BLaER1 treated with 17β-estradiol and CSF1 and Interleukin-3, amounts not matched to agents 10 nM and 100 nM (cell line): ENCODE measurements at regions not wholly inside any gene's neighbourhood (a gene's known extent, or its start where the extent isn't known, plus 50 kb on each side); places are given as distances from the start of the nearest gene placed in this dataset.

Source experiments
- H3K27ac ChIP-seq, 11 experiments: shearing (Covaris generic); formaldehyde crosslinking; 2 replicates each; pipeline ENCODE4 v1.8.1; 2022
- H3K27me3 ChIP-seq, 11 experiments: shearing (Covaris generic); formaldehyde crosslinking; 2 replicates each; pipeline ENCODE4 v1.8.1; 2022
- H3K36me3 ChIP-seq, 11 experiments: shearing (Covaris generic); formaldehyde crosslinking; 2 replicates each; pipeline ENCODE4 v1.8.1; 2022
- H3K4me1 ChIP-seq, 10 experiments: shearing (Covaris generic); formaldehyde crosslinking; 2 replicates each; pipeline ENCODE4 v1.8.1; 2022
- H3K4me2 ChIP-seq, 11 experiments: shearing (Covaris generic); formaldehyde crosslinking; 2 replicates each; pipeline ENCODE4 v1.8.1; 2022
- H3K4me3 ChIP-seq, 10 experiments: shearing (Covaris generic); formaldehyde crosslinking; 2 replicates each; pipeline ENCODE4 v1.8.1; 2022
- H3K9ac ChIP-seq, 11 experiments: shearing (Covaris generic); formaldehyde crosslinking; 2 replicates each; pipeline ENCODE4 v1.8.1; 2022
- H3K9me3 ChIP-seq, 11 experiments: shearing (Covaris generic); formaldehyde crosslinking; replicated peaks in 1 of 11; 2 replicates each; pipeline ENCODE4 v1.8.1; 2022
- H4K20me1 ChIP-seq, 11 experiments: shearing (Covaris generic); formaldehyde crosslinking; 2 replicates each; pipeline ENCODE4 v1.8.1; 2022
- Cebpa-rat ChIP-seq, 11 experiments: shearing (Covaris generic); IDR thresholded peaks; 2 replicates each; pipeline ENCODE4 v1.8.1; 2022

DNA sequence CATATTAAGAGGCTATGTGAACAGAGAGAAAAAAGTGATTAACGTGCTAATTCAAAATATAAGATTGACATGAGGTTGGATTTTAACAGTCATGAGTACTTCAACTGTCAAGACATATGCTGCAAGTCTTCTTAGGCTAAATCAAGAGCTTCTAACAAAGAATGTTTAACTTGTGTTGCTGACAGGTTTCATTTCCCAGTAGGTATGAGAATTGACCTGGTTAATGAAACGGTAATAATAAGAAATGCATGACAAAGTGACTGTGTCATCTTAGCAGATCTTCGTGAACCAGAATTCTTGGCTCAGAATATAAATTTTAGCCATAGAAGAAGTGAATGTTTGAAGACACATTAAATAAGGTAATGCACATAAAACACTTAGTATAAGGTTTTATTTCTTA lies 132.6 kb upstream of the PTGFR start:
- no peaks in the 10 kb centered on the region for H3K9me3 ChIP-seq
- no peak overlapping the region for H3K4me2 ChIP-seq
- H3K9ac ChIP-seq, result no peak overlapping the region
- H3K36me3 ChIP-seq, result no peaks in the 10 kb centered on the region
- H3K4me1 ChIP-seq, result no peaks in the 10 kb centered on the region
- H3K4me3 ChIP-seq, result no peak overlapping the region
- no peak overlapping the region for H3K27ac ChIP-seq
- no peaks in the 10 kb centered on the region for H3K27me3 ChIP-seq
- H4K20me1 ChIP-seq, result no peaks in the 10 kb centered on the region
- TF ChIP-seq Cebpa-rat (IDR thresholded peaks at IDR 0.05), result no peak

DNA sequence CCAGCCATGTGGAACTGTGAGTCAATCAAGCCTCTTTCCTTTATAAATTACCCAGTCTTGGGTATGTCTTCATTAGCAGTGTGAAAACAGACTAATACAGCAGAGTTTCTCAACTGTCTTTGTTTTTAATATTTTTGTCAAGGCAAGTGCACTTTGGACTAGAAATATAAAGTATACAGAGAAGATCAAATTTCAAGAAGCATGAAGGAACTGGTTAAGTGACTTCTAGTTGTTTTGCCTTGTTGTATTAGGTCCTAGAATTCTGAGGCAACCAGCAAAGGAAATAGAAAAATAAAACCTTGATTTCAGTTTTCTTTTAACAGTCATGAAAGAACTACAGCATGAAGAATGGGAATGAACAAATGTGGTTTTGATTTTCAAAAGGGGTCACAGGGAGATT lies 131.1 kb upstream of the PTGFR start:
- Histone ChIP-seq H3K4me1 (no peaks in the 10 kb centered on the region), H3K9me3 (no peaks in the 10 kb centered on the region), H3K4me2 (no peak overlapping the region), H3K27me3 (no peaks in the 10 kb centered on the region), H3K36me3 (no peaks in the 10 kb centered on the region), H4K20me1 (no peaks in the 10 kb centered on the region), H3K9ac (no peak overlapping the region), H3K4me3 (no peak overlapping the region), H3K27ac (no peak overlapping the region)
- TF ChIP-seq Cebpa-rat (IDR thresholded peaks at IDR 0.05), result no peak

DNA sequence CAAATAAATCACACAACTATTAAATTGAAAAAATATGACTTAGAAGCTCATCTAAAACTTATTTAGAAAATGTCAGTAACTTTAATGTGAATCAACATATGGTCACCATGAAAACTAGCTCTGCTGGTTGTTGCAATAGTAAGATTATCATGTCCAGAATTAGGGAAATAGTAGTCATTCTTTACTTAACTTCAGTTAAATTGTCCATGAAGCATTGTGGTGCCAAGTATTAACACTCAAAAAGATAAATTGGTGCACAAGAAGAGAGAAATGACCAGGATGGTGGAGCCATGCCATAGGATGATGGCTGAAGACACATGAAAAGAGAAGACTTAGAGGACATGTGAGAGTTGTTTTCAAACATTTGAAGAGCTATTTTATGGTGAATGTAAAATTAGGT lies 130.2 kb upstream of the PTGFR start:
- TF ChIP-seq Cebpa-rat (IDR thresholded peaks at IDR 0.05), result no peak
- H3K4me2 ChIP-seq, result no peak overlapping the region
- H3K36me3 ChIP-seq, result no peaks in the 10 kb centered on the region
- H3K4me3 ChIP-seq, result no peak overlapping the region
- H3K27me3 ChIP-seq, result no peaks in the 10 kb centered on the region
- no peaks in the 10 kb centered on the region for H4K20me1 ChIP-seq
- no peak overlapping the region for H3K9ac ChIP-seq
- H3K27ac ChIP-seq, result no peak overlapping the region
- H3K4me1 ChIP-seq, result no peaks in the 10 kb centered on the region
- no peaks in the 10 kb centered on the region for H3K9me3 ChIP-seq

DNA sequence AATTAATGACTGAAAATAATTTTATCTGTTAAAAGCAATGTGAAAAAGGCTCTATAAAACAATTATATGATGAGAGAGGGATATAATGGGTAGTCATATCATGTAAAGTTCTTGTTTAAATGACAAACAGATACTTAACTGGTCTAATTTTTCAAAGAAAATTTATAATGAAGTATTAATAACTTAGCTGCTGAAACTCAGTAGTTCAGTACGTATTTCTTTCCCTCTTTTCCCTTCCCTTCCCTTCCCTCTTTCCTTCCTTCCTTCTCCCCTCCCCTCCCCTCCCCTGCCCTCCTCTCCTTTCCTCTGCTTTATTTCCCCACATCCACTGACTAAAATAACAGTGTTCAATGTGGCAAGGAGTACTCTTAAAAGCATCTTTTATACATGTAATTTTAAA lies 123.1 kb upstream of the PTGFR start:
- Histone ChIP-seq H3K27ac (no peak overlapping the region), H3K36me3 (no peaks in the 10 kb centered on the region), H3K4me1 (no peaks in the 10 kb centered on the region), H3K27me3 (no peaks in the 10 kb centered on the region), H4K20me1 (no peaks in the 10 kb centered on the region), H3K9me3 (no peaks in the 10 kb centered on the region), H3K4me2 (no peak overlapping the region), H3K4me3 (no peak overlapping the region), H3K9ac (no peak overlapping the region)
- TF ChIP-seq Cebpa-rat (IDR thresholded peaks at IDR 0.05), result no peak

DNA sequence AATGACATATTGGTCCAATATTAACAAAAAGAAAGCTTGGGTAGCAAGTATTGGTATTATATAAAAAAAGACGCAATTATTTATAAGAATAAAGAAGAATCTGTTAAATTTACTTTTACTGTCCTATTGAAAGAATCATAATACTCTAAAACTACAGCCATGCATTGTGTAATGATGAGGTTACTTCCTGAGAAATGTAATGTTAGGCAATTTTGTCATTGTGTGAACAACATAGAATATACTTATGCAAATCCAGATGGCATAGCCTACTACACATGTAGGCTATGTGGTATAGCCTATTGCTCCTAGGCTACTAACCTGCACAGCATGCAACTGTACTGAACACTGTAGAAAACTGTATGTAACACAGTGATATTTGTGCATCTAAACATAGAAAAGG lies 121.2 kb upstream of the PTGFR start:
- Histone ChIP-seq H3K9ac (no peak overlapping the region), H3K9me3 (no peaks in the 10 kb centered on the region), H3K4me3 (no peak overlapping the region), H3K27me3 (no peaks in the 10 kb centered on the region), H3K27ac (no peak overlapping the region), H4K20me1 (no peaks in the 10 kb centered on the region), H3K4me1 (no peaks in the 10 kb centered on the region), H3K4me2 (no peak overlapping the region), H3K36me3 (no peaks in the 10 kb centered on the region)
- no peak for TF ChIP-seq Cebpa-rat (IDR thresholded peaks at IDR 0.05)

DNA sequence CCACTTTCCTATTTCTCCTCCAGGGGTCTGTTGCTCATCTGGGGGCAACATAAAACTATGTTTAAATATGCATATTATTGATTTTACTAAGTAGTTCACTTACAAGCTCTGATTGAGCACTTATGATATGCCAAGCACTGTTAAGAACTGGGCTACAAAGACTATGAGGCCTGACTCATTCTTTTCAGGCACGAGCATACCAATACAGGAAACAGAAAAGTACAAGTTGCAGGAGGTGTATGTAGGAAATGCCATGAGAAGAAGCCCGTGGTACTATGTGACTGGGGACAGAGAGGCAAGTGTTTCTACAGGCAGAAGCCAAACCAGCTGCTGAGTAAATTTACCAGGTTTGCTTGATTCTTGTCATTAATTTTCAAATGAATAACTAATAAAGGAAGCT lies 120.4 kb upstream of the PTGFR start:
- no peaks in the 10 kb centered on the region for H3K4me1 ChIP-seq
- no peak overlapping the region for H3K4me2 ChIP-seq
- no peaks in the 10 kb centered on the region for H3K36me3 ChIP-seq
- no peak for TF ChIP-seq Cebpa-rat (IDR thresholded peaks at IDR 0.05)
- H3K27ac ChIP-seq, result no peak overlapping the region
- H3K4me3 ChIP-seq, result no peak overlapping the region
- H3K27me3 ChIP-seq, result no peaks in the 10 kb centered on the region
- H4K20me1 ChIP-seq, result no peaks in the 10 kb centered on the region
- no peak overlapping the region for H3K9ac ChIP-seq
- no peaks in the 10 kb centered on the region for H3K9me3 ChIP-seq

DNA sequence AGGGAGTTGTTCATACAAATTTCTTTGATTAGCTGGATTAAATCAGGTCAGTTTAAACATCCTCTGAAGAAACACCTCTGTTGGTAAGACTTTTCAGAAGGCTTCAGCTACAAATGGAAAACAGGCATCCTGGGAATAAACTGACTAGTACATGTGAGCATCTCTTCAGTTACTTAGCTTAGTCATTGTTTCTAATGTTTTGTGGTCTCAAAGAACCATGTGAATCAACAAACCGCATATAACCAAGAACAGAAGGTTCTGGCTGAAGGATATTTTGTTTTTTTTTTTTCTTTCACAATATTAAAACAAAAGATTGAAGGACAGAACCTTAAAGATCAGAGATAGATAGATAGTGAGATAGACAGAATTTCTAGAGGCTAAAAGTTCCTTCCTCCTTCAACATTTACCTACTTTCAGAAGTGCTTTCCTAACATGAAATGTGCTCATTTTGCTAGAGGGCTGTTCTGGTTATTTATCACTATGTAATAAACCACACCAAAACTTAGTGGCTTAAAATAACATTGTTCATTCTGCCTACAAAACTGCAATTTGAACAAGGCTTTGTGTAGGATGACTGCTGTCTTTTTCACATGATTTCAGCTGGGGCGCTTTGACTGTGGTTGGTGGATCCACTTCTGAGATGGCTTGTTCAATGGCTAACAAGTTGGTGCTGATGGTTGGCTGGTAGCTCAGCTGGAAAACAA lies 119.8 kb upstream of the PTGFR start:
- no peaks in the 10 kb centered on the region for H3K4me1 ChIP-seq
- no peaks in the 10 kb centered on the region for H3K9me3 ChIP-seq
- H3K27me3 ChIP-seq, result no peaks in the 10 kb centered on the region
- no peaks in the 10 kb centered on the region for H3K36me3 ChIP-seq
- H4K20me1 ChIP-seq, result no peaks in the 10 kb centered on the region
- no peak overlapping the region for H3K4me2 ChIP-seq
- no peak overlapping the region for H3K4me3 ChIP-seq
- H3K27ac ChIP-seq, result no peak overlapping the region
- H3K9ac ChIP-seq, result no peak overlapping the region
- no peak for TF ChIP-seq Cebpa-rat (IDR thresholded peaks at IDR 0.05)

DNA sequence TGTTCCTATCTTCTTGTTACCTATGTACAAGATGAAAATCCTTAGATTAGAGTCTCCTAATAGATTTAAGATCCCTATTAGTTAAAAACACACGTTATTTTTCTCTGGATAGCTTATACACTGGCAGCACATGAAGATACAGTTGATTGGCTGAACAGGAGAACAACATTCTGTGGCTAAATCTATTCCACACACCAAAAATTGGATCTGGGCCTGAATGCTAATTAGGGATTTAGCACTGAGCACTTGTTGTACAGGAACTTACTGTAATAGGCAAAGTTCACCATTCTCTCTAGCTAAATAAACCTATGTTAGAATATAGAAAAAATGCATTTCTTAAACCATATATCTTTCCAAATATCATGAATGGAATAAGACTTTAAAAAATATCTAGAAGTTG lies 117.1 kb upstream of the PTGFR start:
- no peaks in the 10 kb centered on the region for H3K27me3 ChIP-seq

DNA sequence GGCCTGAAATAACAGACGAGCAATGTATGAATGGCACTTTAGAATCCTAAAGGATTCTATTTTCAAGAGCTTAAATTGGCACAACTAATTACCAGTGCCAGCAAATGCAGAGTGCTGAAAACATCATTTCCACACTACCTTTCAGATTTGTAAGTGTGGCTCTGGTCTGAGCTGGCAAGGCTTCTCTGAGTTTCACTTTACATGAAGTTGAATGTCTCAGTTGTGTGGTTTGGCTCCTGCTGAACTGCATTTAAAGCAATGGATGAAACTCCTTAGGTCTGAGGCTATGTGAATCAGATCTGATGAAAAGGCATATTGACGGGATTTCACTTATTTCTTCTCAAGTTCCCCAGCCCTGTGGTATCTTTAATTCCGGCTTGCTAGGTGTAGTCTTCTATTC lies 114.8 kb upstream of the PTGFR start:
- no peaks in the 10 kb centered on the region for H3K27me3 ChIP-seq
- H3K4me1 ChIP-seq, result no peaks in the 10 kb centered on the region
- H3K4me3 ChIP-seq, result no peak overlapping the region
- no peaks in the 10 kb centered on the region for H4K20me1 ChIP-seq
- no peak overlapping the region for H3K27ac ChIP-seq
- no peaks in the 10 kb centered on the region for H3K9me3 ChIP-seq
- TF ChIP-seq Cebpa-rat (IDR thresholded peaks at IDR 0.05), result no peak
- no peaks in the 10 kb centered on the region for H3K36me3 ChIP-seq
- no peak overlapping the region for H3K9ac ChIP-seq
- no peak overlapping the region for H3K4me2 ChIP-seq

More for the DNA sequence above, 117.1 kb upstream of the PTGFR start:
- H3K4me1 ChIP-seq, result no peaks in the 10 kb centered on the region
- no peak overlapping the region for H3K9ac ChIP-seq
- no peak overlapping the region for H3K4me2 ChIP-seq
- H3K4me3 ChIP-seq, result no peak overlapping the region
- H3K27ac ChIP-seq, result no peak overlapping the region
- no peak for TF ChIP-seq Cebpa-rat (IDR thresholded peaks at IDR 0.05)
- no peaks in the 10 kb centered on the region for H4K20me1 ChIP-seq
- no peaks in the 10 kb centered on the region for H3K36me3 ChIP-seq
- no peaks in the 10 kb centered on the region for H3K9me3 ChIP-seq

DNA sequence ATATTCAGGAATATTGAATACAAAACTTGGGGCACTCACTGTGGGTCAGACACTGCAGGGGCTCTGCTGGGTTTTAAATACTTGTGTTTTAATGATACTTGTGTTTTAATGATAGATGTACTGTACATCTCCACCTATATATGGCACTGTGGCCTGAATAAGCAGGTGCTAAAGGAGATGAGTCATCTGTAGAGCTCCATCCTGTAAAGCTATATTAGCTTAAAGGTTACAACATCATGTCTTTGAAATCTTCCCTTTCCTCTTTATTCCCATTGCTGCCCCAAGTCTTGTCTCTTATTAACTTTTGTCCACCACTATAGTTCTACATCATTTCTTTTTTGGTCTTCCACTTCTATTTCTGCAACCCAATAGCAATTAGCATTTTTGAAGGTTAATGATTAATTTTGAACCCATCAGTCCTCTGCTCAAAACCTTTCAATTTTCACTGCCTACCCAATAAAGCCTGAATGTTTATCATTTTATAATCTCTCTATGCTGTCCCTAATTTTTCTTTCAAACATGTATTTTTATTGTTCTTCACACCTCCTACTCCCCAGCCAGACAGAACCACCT lies 113.3 kb upstream of the PTGFR start:
- no peaks in the 10 kb centered on the region for H3K27me3 ChIP-seq
- H4K20me1 ChIP-seq, result no peaks in the 10 kb centered on the region
- no peak overlapping the region for H3K9ac ChIP-seq
- no peak overlapping the region for H3K4me3 ChIP-seq
- no peaks in the 10 kb centered on the region for H3K36me3 ChIP-seq
- TF ChIP-seq Cebpa-rat (IDR thresholded peaks at IDR 0.05), result no peak
- no peaks in the 10 kb centered on the region for H3K9me3 ChIP-seq
- no peaks in the 10 kb centered on the region for H3K4me1 ChIP-seq
- H3K4me2 ChIP-seq, result no peak overlapping the region
- no peak overlapping the region for H3K27ac ChIP-seq
